Smooth muscle cell (in vitro differentiated cells): ENCODE measurements at regions not wholly inside any gene's neighbourhood (a gene's known extent, or its start where the extent isn't known, plus 50 kb on each side); places are given as distances from the start of the nearest gene placed in this dataset.

ENCODE experiments used
- DNase-seq: peaks from one replicate; lab custom pipeline; 2025; ENCODE audit not compliant: unreplicated experiment; lab: John Stamatoyannopoulos, UW
- H2AFZ ChIP-seq: fragments of 200-600 bp; sonication (generic); 2 replicates; pipeline ENCODE4 v1.6.0; 2016; ENCODE audit warnings: antibody characterized with exemption, low read depth, mild to moderate bottlenecking
- H3F3A ChIP-seq: fragments of 200-600 bp; sonication (generic); 2 replicates; pipeline ENCODE4 v1.6.0; 2017; ENCODE audit warnings: antibody characterized with exemption, low read depth
- H3K27ac ChIP-seq: fragments of 200-600 bp; sonication (generic); 2 replicates; pipeline ENCODE4 v1.5.1; 2016; ENCODE audit warnings: low read depth, mild to moderate bottlenecking
- H3K27me3 ChIP-seq: fragments of 200-600 bp; sonication (generic); 2 replicates; pipeline ENCODE4 v1.6.1; 2016; ENCODE audit warnings: low read depth, mild to moderate bottlenecking
- H3K36me3 ChIP-seq: fragments of 200-600 bp; sonication (generic); 2 replicates; pipeline ENCODE4 v1.5.1; 2016; ENCODE audit warnings: low read depth
- H3K4me1 ChIP-seq: fragments of 200-600 bp; sonication (generic); 2 replicates; pipeline ENCODE4 v1.5.1; 2016; ENCODE audit warnings: low read depth
- H3K4me2 ChIP-seq: fragments of 200-600 bp; sonication (generic); 2 replicates; pipeline ENCODE4 v1.6.0; 2016; ENCODE audit warnings: mild to moderate bottlenecking
- H3K4me3 ChIP-seq: fragments of 200-600 bp; sonication (generic); 2 replicates; pipeline ENCODE4 v1.5.1; 2016; ENCODE audit warnings: mild to moderate bottlenecking
- H3K79me2 ChIP-seq: fragments of 200-600 bp; sonication (generic); 2 replicates; pipeline ENCODE4 v1.6.0; 2016; ENCODE audit warnings: low read depth, mild to moderate bottlenecking
- H3K9ac ChIP-seq: fragments of 200-600 bp; sonication (generic); 2 replicates; pipeline ENCODE4 v1.6.0; 2016; ENCODE audit warnings: low read depth
- H3K9me3 ChIP-seq: fragments of 200-600 bp; sonication (generic); replicated peaks from 2 replicates; pipeline ENCODE4 v1.5.1; 2016; ENCODE audit warnings: low read depth
- H4K20me1 ChIP-seq: fragments of 200-600 bp; sonication (generic); 2 replicates; pipeline ENCODE4 v1.6.0; 2016; ENCODE audit warnings: low read depth
- WGBS: methylation state at CpG from one replicate; pipeline ENCODE4 v1.1.7; 2016; ENCODE audit warnings: low lambda C conversion rate; 5-methylcytosine and 5-hydroxymethylcytosine counted together
- TF ChIP-seq, protein P1 (sequence below): fragments of 200-600 bp; sonication (generic); IDR thresholded peaks from 2 replicates; pipeline ENCODE4 v1.5.1; 2017; ENCODE audit warnings: borderline replicate concordance, mild to moderate bottlenecking, antibody characterized with exemption; ENCODE audit not compliant: insufficient read depth, poor library complexity, severe bottlenecking

DNA sequence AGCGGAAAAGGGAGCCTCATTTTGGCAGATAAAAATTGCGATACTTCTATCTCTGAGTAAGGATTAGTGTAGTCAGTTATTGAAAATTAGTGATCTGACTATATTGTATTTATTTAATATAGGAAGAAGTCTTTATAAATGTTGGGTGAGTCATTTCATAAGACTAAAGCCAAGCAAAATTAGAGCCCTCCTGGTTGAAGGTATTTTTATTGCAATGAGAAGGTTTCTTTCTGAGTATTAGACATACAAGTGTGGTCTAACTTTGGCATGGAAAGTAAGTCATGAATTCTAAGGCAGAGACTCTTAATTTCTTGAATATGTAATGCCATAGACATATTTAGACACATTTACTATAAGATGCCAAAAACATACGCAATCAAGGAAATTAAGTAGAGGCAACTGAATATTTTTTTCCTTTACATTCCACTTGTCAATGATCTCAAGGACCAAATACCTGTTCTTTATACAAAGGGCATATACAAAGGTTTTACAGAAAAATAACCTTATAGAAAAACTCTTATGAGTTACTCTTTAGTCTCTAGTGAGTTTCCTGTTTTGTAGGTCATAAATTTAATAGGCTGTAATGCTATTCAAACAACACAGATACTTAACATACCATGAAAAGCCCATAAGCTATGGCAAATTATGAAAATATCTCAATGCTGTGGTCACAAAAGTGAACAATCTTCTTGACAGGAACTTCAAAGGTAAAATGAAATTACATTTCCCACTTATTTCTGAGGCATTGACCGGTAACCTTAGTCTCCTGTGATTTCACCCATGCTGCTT, 156.6 kb upstream of the BTG1 start:
- no peak for DNase-seq
- H3K27me3 ChIP-seq = no peaks in the 10 kb centered on the region
- H3F3A ChIP-seq = peaks cover 5% of the 10 kb centered on the region
- H3K27ac ChIP-seq = no peak overlapping the region
- H3K79me2 ChIP-seq = no peaks in the 10 kb centered on the region
- no peak overlapping the region for H3K4me2 ChIP-seq
- H3K4me1 ChIP-seq = peaks cover 29% of the 10 kb centered on the region
- no peaks in the 10 kb centered on the region for H4K20me1 ChIP-seq
- no peak overlapping the region for H2AFZ ChIP-seq
- H3K9ac ChIP-seq = no peak overlapping the region
- WGBS = 89% methylated on average over 4 of the region's 4 CpGs
- no peaks in the 10 kb centered on the region for H3K9me3 ChIP-seq
- no peaks in the 10 kb centered on the region for H3K36me3 ChIP-seq
- TF ChIP-seq, protein P1, sequence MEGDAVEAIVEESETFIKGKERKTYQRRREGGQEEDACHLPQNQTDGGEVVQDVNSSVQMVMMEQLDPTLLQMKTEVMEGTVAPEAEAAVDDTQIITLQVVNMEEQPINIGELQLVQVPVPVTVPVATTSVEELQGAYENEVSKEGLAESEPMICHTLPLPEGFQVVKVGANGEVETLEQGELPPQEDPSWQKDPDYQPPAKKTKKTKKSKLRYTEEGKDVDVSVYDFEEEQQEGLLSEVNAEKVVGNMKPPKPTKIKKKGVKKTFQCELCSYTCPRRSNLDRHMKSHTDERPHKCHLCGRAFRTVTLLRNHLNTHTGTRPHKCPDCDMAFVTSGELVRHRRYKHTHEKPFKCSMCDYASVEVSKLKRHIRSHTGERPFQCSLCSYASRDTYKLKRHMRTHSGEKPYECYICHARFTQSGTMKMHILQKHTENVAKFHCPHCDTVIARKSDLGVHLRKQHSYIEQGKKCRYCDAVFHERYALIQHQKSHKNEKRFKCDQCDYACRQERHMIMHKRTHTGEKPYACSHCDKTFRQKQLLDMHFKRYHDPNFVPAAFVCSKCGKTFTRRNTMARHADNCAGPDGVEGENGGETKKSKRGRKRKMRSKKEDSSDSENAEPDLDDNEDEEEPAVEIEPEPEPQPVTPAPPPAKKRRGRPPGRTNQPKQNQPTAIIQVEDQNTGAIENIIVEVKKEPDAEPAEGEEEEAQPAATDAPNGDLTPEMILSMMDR = no peak
- no peak overlapping the region for H3K4me3 ChIP-seq

DNA sequence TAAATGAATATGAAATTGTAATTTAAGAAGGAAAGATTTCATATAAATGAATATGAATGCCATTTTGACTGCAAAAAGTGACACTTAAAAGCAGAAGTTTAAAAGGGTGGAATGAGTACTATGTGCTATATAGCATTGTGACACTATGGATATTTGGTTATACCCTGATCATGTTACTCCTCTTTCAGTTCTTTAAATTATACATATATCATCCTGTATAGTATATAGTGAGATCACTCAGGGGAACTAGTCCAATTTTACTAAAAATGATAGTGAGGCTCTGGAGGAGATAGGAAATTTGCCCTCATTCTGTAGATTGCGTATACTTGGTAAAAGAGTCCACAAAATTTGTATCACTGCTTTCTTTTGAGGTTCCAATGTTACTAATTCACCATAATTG, 155.7 kb upstream of the BTG1 start:
- Histone ChIP-seq H3K4me1 (peaks cover 29% of the 10 kb centered on the region), H3K27me3 (no peaks in the 10 kb centered on the region), H3K27ac (no peak overlapping the region), H2AFZ (no peak overlapping the region), H3K4me2 (no peak overlapping the region), H3K36me3 (no peaks in the 10 kb centered on the region), H3F3A (peaks cover 5% of the 10 kb centered on the region), H3K9ac (no peak overlapping the region), H3K79me2 (no peaks in the 10 kb centered on the region), H4K20me1 (no peaks in the 10 kb centered on the region), H3K9me3 (no peaks in the 10 kb centered on the region), H3K4me3 (no peak overlapping the region)
- no peak for DNase-seq
- WGBS = 95% methylated on average over 1 of the region's 1 CpG
- TF ChIP-seq, protein P1 = no peak

DNA sequence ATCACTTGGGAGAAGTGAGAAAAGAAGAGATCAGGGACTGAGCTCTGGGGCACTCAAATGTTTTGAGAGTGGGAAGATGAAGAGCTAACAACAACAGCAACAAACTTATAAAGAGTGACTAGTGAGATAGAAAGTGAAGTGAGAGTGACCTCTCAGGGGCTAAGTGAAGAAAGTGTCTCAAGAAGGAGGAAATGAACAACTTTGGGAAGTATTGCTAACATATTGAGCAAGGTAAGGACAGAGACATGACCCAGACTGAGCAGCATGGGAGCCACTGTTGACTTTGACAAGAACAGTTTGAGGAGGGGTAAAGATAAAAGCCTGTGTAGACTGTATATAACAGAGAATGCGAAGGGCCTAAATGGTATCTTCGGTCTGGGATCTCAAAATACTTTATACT, 155.1 kb upstream of the BTG1 start:
- Histone ChIP-seq H4K20me1 (no peaks in the 10 kb centered on the region), H3K36me3 (no peaks in the 10 kb centered on the region), H3K9me3 (no peaks in the 10 kb centered on the region), H3K27ac (no peak overlapping the region), H3K9ac (no peak overlapping the region), H3F3A (peaks cover 5% of the 10 kb centered on the region), H3K4me2 (no peak overlapping the region), H3K4me3 (no peak overlapping the region), H3K79me2 (no peaks in the 10 kb centered on the region), H3K4me1 (peaks cover 31% of the 10 kb centered on the region), H2AFZ (no peak overlapping the region), H3K27me3 (no peaks in the 10 kb centered on the region)
- TF ChIP-seq, protein P1 = no peak
- WGBS = 100% methylated on average over 2 of the region's 2 CpGs
- DNase-seq = no peak

DNA sequence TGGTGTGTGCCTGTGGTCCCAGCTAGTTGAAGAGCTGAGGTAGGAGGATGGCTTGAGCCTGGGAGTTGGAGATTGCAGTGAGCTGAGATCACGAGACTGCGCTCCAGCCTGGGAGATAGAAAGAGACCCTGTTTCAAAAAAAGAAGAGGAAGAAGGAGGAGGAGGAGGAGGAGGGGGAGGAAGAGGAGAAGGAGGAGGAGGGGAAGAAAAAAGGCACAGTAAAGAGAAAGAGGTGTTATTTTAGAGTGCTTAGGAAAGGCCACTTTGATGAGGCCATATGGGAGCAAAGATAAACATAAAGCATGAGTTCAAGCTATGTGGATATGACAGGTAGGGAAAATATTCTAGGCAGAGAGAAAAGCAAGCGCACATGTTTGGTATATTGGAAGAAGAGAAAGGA, 154.1 kb upstream of the BTG1 start:
- Histone ChIP-seq H3K9me3 (no peaks in the 10 kb centered on the region), H3K79me2 (no peaks in the 10 kb centered on the region), H3K27me3 (no peaks in the 10 kb centered on the region), H3K4me3 (no peak overlapping the region), H3K4me1 (peaks cover 32% of the 10 kb centered on the region), H3K27ac (no peak overlapping the region), H3K4me2 (no peak overlapping the region), H3K9ac (no peak overlapping the region), H2AFZ (no peak overlapping the region), H4K20me1 (no peaks in the 10 kb centered on the region), H3F3A (peaks cover 5% of the 10 kb centered on the region), H3K36me3 (no peaks in the 10 kb centered on the region)
- TF ChIP-seq, protein P1 = no peak
- 71% methylated on average over 3 of the region's 3 CpGs for WGBS
- no peak for DNase-seq
